ENCODE measurements at regions not wholly inside any gene's neighbourhood (a gene's known extent, or its start where the extent isn't known, plus 50 kb on each side); places are given as distances from the start of the nearest gene placed in this dataset.
"Not testable (repeated sequence)": the region's sequence is repeated elsewhere in the genome, so short reads cannot be mapped to it uniquely, and the experiment has no call there.

DNA sequence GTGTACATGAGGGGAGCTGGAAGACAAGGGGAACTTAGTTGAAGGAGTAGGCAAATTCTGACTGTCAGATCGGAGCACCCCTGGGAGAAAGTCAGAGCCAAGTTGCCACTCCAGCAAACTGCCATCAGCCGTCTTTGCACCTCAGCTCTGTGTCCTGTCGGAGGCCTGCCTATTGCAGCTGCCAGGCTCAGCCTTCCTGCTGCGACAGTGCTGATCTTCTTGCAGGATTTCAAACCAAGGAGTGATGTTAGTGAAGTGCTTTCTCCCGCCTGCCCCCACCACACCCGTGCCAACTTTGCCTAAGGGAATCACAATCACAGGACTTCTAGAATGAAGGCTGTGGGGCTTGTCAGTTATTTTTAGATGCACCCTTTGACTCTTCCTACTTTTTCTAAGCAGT lies 185.3 kb downstream of the KIT start:
- no peak for DNase-seq

DNA sequence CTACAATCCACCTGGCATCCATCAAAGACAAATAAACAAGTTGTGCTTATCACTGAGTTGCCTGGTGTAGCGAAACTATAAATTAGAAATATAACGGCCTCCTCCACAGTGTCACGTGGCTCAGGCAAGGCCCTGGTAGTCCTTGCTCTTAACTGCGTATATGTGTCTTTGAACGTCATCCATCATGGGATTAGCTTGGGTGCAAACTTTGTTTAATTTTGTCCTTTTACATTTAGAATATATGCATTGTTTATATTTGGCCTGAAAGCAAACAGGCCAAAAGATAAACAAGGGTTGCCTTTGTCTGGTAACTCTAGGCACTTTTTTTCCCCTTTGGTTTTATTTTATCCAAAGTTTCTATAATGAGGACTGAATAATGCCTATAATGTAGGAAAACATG lies 184.9 kb downstream of the KIT start:
- no peak for DNase-seq

DNA sequence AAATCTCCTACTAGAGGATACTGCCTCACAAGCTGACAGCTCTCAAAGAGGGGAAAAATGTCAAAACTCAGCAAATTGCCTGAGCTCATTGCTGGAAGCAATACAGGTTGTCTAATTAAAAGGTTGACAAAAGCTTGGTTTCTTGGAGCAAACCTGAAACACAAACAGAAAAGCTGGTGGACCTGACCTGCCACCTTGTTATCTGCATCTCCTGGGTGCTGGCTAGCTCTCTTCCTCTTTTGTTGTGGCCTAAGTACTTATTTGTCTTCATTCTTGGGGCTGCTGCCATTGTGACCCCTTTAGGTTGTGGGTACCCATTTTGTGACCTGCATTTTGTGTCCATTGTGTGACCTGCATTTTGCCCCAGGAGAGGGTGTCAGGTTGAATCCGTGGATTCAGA lies 184.5 kb downstream of the KIT start:
- DNase-seq: no peak

DNA sequence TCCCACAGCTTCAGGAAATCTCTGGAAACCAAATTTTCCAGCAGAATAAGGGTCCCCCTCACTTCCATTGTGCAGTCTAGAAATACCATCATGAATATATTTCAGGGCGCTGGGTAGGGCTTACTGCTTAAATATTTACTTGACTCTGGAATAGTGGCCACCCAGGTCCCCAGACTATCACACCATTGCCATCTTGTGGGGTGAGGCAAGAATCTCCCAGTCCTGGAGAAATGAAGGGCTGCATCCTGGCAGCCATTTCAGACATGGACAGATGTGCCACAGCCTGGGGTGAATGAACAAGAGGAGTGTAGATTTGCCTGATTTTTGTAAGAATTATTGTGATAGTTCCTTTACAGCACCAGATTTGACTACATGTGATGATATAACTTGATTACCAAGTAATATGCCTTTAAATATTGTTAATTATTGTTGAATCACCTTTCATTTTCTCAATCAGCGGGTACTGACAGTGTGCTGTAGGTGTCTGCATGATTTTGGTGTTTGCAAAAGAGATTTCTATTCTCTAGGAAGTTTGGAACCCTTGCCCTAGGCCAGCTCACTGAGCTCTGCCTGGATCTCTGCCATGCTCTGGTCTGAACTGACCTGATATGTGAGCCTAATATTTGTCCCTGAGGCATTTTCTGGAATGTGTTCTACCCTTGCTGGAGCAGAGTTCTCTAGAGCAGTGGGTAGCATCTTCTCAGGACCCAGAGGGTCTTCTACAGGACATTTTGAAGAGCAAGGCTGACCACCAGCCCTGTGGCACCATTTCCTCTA lies 183.4 kb downstream of the KIT start:
- DNase-seq: no peak

- no peak for DNase-seq
These were observed 182.7 kb downstream of the KIT start for GRCh38 chr4:54840430-54840829.

DNA sequence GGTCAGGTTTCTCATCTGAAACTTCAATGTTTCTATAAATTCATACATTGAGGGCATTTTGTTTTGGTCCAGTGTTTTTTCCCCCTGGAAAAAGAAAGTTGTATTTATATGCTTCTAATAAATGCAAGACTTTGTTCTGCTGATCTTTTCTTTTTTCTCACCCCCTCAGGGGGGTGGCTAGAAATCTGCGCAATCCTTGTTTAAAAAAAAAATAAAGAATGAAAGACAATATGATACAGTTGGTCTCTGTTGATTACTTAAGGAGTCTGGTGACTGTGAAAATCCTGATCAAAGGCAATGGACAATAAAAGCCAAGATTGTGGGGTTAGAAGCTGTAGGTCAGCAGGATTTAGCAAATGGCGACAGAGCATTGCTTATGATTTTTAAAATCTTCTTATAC lies 180.5 kb downstream of the KIT start:
- no peak for DNase-seq

GRCh38 chr4:54837576-54838140 lies 179.9 kb downstream of the KIT start:
- no peak for DNase-seq

GRCh38 chr4:54828361-54828760 lies 170.6 kb downstream of the KIT start:
- DNase-seq: not testable (repeated sequence)

- DNase-seq: no peak
These were observed 165.9 kb downstream of the KIT start for GRCh38 chr4:54823616-54824015.

- DNase-seq: no peak
These were observed 161.3 kb downstream of the KIT start for GRCh38 chr4:54819034-54819433.

DNA sequence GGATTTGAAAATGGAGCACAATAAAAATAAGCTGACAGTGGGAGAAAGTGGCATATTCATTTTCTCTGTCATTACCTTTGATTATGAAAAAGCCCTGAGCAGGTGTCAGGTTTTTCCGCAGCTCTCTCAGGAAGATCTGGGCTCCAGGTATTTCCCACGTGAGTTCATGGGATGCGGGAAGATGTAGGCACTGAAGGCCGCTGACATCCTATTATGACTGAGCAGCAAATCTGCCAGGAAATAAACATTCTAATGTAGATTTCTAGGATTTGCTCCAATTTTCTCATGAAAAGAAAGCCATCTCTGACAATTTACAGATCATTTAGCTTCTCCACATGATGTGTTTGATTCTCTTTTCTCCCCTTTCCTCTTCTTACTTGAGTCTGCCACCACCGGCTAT lies 160.7 kb downstream of the KIT start:
- no peak for DNase-seq

DNA sequence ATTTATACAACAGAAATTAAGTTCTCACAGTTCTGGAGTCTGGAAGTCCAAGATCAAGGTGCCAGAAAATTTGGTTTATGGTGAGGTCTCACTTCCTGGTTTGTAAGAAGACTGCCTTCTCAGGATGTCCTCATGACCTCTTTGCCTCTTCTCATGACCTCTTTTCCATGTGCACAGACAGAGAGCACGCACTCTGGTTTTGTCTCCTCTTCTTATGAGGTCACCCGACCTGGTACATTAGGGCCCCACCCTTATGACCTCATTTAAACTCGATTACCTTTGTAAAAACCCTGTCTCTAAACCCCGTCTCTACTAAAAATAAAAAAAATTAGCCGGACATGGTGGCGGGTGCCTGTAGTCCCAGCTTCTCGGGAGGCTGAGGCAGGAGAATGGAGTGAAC lies 155.9 kb downstream of the KIT start:
- no peak for DNase-seq

GRCh38 chr4:54806351-54806750 lies 148.6 kb downstream of the KIT start:
- no peak for DNase-seq

GRCh38 chr4:54802336-54802735 lies 144.6 kb downstream of the KIT start:
- DNase-seq: no peak

DNA sequence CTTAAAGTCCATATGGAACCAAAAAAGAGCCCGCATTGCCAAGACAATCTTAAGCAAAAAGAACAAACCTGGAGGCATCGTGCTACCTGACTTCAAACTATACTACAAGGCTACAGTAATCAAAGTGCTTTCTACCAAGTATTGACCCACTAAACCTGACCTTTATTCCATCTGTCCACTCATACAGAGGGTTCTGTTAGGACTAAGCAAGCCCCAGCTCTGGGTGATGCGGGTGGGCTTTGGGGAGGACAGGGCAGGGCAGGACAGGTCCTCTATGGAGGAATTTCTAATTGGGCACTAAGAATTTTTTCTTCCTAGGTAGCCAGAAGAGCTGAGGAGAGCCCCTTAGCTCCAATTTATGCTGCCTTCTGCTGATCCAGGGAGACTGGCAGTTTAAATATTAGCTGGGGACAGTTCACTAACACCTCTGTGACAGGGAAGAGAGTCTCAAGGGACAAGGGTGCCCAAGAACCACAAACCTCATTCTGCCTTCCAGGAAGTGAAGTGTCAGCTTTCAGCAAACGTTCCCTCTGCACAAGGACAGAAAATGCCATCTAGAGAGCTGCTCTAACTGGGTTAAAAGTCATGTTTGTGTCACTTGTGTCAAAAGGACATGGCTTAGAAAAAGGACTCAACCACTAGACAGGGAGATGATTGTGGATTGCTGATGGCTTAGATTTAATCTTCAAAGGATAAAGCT lies 143.2 kb downstream of the KIT start:
- no peak for DNase-seq

- DNase-seq: no peak
These were observed 136.8 kb downstream of the KIT start for GRCh38 chr4:54794579-54794978.

DNA sequence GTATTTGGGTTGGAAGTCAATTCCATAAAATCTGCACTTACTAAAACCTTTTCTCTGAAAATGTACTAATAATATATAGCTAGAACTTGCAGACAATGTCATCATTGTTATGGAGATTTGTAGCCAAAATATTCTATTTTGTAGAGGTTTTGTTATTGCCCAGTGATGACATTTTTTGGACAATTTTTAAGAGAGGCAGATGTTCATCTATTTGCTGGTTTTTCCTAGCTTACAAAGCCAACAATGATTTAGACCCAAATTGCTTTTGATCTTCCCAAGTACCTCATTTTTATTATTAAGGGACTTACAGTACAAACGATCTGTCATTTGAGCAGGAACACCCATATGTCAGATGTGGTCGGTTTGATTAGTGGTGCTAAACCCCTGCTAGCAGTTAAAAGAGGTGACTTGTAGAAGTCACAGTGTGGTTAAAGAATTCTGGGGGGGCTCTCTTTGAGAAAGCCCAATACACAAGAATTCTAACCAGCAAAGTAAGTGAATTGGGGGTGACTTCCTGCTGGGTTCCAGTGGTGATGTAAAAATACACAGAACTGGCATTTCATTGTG lies 136.2 kb downstream of the KIT start:
- DNase-seq: no peak
